CD4-positive, alpha-beta T cell treated with Interleukin-17A for 1 hour (primary cell): ENCODE measurements at regions not wholly inside any gene's neighbourhood (a gene's known extent, or its start where the extent isn't known, plus 50 kb on each side); places are given as distances from the start of the nearest gene placed in this dataset.

Source experiments
- DNase-seq: peaks from one replicate; pipeline ENCODE4 v3.0.0-alpha.2; 2020

DNA sequence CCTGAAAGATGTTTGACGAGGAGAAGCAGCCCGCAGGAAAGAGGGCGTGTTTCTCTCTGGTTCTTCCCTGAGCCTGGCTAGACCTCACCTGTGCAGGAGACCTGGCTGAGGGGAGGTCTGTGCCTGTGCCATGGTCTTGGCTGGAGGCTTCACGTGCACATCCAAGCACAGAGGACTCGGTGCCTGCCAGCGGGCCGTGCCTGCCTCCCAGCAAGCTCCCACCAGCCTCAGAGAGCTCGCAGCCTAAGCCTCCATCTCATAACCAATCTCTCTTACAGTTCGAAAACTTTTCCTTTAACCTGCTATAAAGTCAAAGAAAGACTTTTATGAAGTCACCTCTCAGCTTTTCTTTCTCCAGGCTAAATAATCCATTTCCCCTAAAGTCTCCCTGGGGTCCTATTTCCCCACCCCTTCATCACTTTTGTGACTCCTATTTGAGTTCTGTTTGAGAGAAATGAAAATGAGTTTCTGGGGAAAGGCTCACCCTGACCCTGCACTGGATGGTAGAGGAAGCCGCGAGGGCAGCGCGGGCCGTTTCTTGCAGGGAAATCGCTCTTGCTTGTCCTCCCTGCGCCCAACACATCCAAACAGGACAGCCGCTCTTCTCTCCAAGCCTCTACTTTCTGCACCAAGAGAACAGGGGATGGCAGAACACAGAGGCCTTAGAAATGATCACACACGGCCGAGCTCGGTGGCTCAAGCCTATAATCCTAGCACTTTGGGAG is 521.0 kb downstream of the SOX11 start:
- DNase-seq, result no peak

GRCh38 chr2:6214471-6214870 is 522.3 kb downstream of the SOX11 start:
- DNase-seq, result no peak

DNA sequence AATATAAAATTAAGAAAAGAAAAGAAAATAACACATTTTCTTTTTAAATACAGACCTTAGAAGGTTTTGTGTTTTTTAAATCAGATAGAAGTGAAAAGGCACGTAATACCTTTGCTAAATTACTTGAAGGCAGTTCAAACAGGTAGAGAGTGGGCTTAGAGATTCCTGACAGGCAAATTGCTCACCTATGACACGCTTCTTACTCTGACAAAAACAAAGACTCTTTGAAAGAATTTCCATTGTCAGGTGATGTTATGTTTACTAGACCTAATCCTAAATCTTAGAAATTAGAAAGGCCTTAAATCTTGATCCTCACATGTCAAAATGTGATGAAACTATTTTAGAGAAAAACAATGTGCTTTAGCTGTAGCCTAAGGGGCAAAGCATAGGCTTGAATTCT is 522.9 kb downstream of the SOX11 start:
- no peak for DNase-seq

GRCh38 chr2:6216234-6216633 is 524.0 kb downstream of the SOX11 start:
- DNase-seq, result no peak

GRCh38 chr2:6218926-6219325 is 526.7 kb downstream of the SOX11 start:
- DNase-seq, result no peak

DNA sequence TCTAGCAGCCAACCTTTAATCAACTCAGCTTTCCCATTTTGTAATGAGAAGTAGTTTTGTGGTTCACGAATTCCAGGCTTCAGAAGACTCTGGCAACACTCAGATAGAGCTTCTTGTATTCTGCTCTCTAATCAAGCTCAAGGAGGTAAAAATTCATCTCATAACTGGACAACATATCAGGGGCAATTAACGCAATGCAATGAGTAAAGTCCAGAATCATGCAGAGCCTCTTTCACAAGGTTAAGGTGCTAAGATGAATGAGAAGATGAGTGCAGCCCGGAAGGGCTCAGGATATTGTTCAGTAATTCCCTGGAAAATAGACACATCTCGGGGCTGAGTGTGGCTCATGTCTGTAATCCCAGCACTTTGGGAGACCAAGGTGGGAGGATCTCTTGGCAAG is 527.7 kb downstream of the SOX11 start:
- no peak for DNase-seq

GRCh38 chr2:6222296-6222695 is 530.1 kb downstream of the SOX11 start:
- DNase-seq, result no peak

DNA sequence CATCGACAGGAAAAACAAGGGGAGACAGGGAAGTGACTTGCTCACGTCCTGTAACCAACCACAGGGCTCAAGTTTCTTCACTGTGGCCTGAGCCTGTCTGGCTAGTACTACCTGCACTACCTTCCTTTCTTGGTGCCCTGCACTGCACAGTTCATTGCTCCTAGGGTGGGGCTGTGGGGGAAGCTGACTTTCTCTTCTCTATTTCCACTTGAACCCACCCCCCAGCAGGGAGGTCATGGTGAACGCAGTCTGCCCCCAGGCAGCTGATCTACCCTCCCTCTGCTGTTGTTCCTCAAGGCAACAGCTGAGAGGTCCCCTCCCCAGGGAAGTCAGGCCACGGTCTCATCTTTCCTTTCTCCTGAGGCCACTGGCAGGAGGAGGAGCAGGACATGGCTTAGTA is 532.1 kb downstream of the SOX11 start:
- DNase-seq, result no peak

DNA sequence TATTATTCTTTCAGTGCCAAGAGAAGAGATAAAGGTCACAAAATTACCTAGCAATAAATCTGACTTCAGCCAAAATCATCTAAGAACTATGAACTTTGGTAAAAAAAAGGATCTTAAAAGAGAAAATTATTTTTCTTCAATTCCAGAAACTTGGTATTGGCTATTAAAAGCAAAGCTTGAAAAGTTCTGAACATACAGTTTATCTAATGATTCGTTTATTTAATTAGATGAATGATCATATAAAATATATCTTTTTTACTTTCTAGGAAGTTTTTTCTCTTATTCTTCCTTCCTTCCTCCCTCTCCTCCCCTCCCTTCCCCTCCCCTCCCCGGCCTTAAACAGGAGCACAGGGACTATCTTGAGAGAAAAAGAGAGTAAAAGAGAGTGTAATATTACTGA is 536.1 kb downstream of the SOX11 start:
- DNase-seq, result no peak

DNA sequence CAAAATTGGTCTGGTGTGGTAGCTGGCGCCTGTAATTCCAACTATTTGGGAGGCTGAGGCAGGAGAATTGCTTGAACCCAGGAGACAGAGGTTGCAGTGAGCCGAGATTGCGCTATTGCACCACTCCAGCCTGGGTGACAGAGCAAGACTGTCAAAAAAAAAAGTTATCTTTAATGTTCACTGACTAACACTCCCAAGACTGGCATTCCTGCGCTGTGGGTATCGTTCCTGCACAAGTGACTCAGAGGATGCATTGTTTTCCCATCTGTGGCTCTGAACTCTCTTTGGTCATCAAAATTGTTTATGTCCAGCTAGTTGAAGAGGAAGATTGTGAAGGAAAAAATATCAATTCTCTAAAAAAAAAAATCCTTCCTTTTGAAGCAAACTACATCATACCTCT is 539.0 kb downstream of the SOX11 start:
- DNase-seq, result no peak

- no peak for DNase-seq
These were observed 541.8 kb downstream of the SOX11 start for GRCh38 chr2:6233993-6234392.

GRCh38 chr2:6234702-6235101 is 542.5 kb downstream of the SOX11 start:
- no peak for DNase-seq

DNA sequence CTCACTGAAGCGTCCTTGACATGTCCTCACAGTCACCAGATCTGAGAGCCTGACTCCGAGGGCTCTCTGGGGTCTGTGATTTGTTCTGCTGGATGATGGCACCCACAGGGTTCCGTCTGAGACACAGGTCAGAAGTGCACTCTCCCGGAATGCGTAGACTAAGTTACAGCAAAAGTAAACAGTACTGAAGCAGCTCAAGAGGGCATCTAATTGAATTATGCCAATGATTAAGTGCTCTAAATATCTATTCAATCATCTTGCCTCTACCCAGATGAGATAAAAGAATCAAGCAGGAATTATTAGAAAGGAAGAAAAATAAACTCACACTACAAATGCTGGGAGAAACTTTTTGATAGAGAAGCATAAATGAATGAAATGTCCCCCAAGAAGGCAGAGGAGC is 544.1 kb downstream of the SOX11 start:
- no peak for DNase-seq

- DNase-seq, result no peak
These were observed 545.0 kb downstream of the SOX11 start for GRCh38 chr2:6237039-6237660.

DNA sequence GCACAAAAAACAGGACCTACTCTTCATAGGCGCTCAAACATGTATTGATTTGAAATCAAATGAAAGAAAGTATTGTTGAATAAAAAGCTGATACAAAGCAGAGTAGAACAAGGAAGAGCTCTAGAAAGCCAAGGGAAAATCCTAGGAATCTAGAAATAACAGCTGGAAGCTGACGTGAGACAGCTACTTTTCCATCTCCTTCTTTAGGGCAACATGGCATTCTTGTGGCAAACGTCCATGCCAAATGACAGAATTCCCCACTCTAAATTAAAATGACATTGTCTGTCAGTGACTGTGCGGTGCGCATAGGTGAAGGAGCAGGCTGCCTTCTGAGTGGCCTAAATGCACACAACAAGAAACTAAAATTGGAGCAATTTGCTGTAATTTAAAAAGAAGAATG is 557.4 kb downstream of the SOX11 start:
- no peak for DNase-seq

DNA sequence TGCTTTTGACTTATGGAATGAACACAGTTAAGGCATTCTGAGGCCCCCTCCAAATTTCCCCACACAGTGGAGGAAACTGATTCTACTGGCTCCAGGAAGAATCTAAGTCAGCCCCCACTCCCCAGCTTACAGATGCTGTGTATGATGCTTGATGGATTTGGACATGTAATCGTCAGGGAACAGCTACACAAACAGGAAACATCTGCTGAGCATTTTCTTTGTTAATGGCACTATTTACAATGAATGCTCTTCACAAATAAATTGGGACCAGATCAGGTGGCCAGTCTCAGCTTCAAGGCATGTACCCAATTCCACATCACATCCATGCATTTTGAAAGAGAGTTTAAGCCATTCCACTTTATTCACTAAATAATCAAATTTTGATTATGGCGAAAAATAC is 562.3 kb downstream of the SOX11 start:
- DNase-seq, result no peak

DNA sequence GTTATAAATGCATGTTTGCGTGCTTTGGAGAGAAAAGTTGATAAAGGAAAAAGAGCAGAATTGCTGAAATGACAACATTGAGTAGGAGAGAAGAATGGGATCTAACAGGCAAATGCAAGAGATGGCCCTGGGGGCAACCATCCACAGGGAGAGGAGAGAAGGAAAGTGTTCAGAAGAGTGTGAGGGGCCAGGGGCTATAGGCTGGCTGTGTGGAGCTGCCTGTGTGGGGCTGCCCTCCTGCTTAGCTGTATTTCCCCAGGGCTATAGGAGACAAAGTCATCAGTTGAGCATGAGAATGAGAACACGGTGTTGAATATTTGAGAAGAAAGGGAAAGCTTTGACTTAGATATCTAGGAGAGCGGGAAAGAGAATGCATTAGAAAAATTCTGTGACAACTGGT is 572.0 kb downstream of the SOX11 start:
- DNase-seq, result no peak

DNA sequence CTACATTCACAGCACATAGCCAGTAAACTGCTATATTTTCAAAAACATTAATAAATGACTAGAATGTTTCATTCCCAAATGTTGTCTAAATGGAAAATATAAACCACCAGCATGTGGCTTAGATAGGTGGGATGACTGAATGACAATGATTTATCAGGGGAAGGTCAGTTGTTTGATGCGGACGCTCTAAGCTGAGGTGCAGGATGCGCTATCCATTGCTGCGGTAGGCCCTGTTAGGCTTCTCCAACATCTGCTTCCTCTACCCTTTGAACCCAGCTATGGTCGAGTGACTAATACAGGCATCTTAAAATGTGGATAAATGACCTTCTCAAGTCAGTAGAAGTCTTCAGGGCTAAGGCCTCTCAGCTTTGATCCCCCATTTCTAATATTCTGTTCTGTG is 584.2 kb downstream of the CMPK2 start:
- DNase-seq, result no peak

DNA sequence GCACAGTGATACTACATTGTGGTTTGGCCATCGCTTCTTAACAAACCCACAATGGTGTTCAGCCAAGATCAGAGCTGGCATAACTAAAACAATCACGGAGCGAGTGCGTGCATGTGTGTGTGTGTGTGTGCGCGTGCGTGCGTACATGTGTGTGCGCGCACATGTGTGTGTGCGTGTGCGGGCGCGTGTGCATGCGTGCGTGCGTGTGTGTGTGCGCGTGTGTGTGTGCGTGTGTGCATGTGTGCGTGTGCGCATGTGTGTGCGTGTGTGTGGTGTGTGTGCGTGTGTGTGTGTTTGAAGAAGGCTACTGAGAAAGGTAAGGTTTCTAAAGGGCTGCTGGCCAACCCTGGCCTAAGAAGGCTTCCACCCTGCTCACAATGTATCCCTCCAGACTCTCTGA is 582.4 kb downstream of the CMPK2 start:
- no peak for DNase-seq

- no peak for DNase-seq
These were observed 578.3 kb downstream of the CMPK2 start for GRCh38 chr2:6287406-6287805.

GRCh38 chr2:6288791-6289190 is 576.9 kb downstream of the CMPK2 start:
- no peak for DNase-seq

DNA sequence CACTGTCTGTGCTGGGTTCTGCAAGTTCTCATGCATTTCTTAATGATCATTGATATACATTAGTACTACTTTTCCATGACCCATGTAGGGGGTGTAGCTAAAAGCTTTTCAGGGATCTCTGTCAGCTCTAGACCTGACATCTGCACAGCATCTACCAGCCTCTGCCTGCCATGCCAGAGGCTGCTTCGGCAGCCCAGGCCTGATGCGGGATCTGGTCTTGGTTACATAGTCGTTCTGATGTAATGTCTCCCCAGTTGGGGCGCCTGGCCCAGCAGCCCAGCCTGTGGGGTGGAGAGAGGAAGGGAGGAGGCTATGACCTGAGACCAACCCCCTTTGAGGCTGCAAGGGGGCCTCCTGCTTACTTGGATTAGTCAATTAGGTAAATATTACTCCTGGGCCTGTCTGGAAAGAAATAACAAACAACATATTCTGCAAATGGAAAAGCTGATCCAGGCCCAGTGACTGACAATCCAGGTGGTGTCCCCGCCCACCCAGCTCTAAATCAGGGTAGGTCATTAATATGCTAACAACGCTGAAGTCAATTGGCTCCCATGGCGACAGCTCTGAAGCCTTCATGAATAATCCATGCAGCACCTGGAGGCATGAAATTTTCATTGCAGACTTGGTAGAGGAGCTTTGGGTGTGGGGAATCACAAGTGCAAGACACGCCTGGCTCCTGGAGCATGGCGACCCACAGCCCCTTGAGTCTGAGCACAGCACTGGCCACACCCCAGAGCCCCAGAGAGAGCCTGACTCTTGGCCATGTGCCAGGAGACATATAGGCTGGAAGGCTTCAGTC is 575.3 kb downstream of the CMPK2 start:
- DNase-seq, result no peak

- no peak for DNase-seq
These were observed 570.9 kb downstream of the CMPK2 start for GRCh38 chr2:6294791-6295190.

DNA sequence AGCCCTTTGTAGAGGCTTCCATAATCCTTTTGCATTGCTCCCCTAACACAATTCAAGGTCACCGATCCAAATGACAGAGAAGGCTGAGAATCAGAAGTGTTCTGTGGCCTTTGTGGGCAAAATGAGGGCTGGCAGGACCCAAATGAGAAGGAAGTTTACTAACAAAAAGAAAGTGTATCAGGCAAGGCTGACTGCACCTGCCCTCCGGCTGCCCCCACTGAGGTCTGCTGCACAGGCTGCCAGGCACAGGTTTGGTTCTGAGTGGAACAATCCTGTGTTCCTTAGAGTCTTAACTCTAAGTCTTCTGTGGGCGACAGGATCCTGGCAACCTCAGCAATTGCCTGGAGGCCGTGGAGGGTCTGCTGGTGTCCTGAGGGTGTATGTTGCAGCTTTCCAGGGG is 568.5 kb downstream of the CMPK2 start:
- no peak for DNase-seq
